GM18873 (cell line): ENCODE measurements at regions not wholly inside any gene's neighbourhood (a gene's known extent, or its start where the extent isn't known, plus 50 kb on each side); places are given as distances from the start of the nearest gene placed in this dataset.

Experiments used
- ATAC-seq: cut with Tn5 transposase; IDR thresholded peaks from one replicate; pipeline ENCODE4 v1.9.1; 2021; ENCODE audit warnings: mild to moderate bottlenecking, moderate library complexity, moderate number of reproducible peaks; ENCODE audit not compliant: unreplicated experiment, low FRiP score

DNA sequence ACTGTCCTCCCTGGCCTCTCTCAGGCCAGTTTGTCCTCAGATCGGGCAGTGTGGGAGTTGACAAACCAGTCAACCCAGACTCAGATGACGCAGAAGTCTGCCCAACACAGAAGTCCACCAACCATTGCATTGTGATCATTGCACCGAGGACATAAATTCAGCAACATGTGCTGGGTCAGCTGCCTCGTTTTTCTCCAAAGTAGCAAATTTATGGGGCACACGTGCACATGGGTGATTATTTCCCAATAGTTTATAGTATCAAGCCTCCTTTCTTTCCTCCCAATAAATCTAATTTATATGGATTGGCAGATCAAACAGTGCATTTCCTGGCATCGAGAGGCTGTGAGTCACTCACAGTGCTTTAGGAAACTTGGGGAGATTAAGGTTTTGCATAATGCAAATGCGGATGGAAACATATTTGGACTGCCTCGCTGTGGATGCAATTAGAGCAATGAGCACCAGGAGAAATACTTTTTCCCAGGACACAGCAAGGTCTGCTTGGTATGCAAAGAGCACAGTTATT lies 413.7 kb upstream of the SULF2 start:
- no peak for ATAC-seq

DNA sequence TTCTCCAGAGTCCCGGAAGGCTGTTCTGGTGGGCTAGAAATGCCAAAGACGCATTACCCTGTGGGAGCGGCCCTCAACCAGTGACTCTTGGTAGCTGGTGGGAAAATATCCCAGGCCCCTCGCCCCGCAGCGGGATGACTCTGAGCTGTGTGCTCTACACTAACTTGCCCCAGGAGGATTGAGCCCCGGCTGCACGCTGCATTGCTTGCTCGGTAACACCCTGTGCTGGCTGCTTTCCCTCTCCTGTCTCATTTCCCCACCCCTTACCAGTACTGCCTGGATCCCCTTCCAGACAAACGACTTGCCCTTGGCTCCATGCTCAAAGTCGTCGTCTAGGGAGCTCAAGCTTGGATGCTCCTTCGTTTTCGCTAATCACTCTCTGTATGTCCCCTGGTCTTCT lies 411.8 kb upstream of the SULF2 start:
- ATAC-seq, result no peak

DNA sequence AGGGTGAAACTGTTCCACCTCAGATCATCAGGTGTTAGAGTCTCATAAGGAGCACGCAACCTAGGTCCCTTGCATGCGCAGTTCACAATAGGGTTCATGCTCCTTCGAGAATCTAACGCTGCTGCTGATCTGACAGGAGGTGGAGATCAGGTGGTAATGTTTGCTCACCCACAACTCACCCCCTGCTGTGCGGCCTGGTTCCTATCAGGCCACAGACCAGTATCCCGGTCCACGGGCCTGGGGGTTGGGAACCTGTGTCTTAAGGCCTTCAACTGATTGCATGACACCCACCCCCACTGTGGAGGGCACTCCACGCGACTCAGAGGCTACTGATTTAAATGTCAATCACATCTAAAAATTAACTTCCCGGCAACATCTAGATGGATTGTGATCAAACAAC lies 411.2 kb upstream of the SULF2 start:
- no peak for ATAC-seq

DNA sequence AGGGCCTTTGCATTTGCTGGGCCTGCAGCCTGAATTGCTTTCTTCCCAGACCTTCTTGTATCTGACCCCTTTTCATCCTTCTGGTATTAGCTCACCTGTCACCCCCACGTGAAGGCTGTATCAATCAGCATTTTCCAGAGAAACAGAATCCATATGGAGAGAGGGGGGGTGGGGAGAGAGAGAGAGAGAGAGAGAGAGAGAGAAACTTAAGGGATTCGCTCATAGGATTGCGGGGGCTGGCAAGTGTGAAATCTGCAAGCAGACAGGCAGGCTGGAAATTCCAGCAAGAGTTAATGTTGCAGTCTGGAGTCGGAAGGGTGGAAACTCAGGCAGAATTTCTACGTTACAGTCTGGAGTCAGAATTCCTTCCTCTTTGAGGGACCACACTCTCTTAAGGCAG lies 410.7 kb upstream of the SULF2 start:
- ATAC-seq, result no peak

DNA sequence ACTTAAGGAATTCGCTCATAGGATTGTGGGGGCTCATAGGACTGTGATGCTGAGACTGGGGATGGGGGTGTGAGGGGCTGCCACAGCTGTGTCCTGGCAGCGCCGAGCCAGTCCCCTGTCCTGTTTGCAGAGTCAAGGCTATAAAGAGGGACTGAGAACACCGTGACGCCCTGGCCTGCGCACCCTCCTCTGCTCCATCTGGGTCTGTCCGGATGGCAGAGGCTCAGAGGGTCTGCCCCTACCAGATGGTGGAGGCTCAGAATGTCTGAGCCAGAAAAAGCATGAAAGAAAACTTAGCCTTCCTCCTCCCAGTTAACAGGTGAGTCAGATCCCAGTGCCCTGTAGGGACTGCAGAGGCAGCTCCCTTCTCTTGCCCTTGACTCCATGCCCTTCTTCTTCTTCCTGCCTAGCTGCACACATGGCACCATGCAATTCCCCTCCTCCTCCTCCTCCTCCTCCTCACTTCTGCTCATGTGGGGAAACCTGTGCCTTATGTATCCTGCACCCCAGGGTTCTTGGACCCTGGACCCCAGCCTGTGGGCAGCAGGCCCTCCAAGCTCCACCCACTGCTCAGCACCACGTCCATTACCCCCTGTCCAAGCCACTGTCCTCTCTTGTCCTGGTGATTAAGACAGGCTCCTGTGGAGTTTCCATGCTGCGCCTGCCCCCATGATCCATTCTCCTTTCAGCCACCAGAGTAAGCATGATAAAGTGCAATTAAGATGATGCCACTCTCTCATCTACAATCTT lies 410.0 kb upstream of the SULF2 start:
- ATAC-seq, result no peak

DNA sequence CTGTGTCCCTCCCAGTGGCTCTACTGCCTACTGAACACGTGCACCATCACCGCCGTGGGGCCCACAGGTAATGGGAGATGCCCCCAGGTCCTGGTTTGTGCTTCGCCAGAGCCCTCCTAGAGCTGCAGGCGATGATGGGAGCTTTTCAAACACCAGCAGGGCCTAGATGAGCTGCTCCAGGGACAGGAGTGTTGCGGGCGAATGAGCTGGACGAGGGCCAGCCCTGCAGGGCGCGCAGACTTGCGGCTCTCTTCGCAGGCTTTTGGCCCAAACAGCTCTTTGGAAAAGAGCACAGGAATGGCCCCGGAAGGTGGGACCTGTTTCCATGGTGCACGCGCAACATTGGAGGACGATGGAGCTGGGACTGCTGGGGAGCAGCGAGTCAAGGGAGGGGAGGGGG lies 409.3 kb upstream of the SULF2 start:
- no peak for ATAC-seq

DNA sequence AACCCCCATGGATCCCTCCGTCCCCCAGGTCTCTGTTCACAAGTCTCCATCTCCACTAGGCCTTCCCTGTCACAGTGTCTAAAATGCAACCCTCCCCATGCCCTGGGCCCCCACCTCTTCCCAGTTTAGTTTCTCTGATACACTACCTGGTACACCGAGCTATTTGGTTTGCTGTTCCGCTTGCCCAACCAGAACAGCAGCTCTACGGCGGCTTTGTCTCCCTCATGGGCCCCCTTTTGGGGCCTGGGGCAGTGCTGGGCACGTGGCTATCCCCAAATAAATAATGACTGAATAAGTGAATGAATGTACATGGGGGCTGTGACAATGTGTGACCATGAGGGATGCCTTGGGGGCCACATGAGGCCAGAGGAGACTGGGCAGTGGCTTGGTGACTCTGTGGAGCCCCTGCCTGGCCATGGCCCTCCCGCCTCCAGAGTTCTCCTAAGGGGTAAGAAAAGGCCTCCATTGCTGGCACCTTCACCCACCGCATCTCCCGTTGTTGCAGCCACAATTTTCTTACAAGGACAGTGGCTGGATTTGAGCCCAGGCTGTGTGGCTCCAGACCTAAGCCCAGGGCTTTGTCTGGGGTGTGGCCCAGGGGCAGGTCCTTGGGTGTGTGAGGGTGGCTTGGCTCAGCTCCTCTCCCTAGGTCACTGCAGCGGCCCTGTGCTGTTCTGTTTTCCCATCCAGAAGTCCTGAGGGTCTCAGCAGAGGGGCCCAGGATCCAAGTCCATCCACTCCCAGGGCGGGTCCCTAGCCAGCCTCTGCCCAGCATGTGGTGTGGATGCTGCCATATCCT lies 408.5 kb upstream of the SULF2 start:
- ATAC-seq, result no peak

DNA sequence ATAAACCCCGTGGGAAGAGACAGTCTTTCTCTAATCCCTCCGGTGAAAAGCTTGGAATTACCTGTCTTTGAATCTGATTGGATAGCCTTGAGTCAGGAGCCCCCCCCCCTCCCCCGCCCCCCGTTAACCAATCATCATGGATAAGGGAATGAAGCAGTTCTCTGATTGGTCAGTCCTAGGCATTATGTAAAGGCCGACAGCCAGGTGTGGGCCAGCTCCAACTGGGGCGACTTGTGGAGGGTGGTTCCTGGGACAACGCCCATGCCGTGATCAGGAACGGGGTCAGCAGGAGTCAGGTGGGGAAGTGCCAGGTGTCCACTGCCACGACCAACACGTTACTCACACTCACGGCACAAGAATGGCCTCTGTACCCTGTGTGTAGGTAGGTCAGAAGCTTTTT lies 406.8 kb upstream of the SULF2 start:
- no peak for ATAC-seq

DNA sequence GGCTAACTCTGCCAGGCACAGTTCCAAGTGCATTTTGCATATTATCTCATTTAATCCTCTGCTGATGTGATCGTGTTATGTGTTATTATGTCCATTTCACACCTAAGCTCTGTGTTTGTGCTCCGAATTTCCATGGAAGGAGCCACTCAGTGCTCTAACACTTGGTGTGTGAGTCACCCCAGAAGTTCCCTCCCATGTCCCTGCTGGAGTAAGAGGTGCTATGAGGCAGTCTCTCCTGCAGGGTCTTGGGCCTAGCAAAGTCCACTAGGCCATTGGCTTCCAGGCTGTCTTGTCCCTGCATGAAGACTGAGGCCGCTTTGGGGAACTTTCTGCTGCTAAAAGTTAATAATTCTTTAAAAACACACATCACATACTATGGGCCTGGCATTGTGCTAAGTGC lies 405.9 kb upstream of the SULF2 start:
- ATAC-seq, result no peak

DNA sequence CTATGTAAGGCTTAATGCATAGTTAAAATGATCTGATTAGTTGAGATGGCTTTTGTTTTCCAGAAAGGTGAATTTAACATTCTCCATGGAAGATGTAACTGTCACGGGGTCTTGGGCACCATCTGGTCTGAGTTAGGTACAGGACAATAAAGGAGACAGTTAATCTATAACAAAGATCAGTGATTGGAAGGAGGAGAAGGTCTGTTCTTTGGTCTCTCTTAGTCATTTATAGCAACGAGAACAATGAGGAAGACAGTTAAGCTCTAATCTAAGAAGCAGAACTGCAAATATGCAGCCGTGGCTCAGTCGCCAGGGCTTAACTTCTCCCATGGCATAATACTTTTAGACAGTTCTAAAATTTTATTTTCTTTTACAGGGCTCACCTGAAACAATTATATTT lies 405.5 kb upstream of the SULF2 start:
- no peak for ATAC-seq

DNA sequence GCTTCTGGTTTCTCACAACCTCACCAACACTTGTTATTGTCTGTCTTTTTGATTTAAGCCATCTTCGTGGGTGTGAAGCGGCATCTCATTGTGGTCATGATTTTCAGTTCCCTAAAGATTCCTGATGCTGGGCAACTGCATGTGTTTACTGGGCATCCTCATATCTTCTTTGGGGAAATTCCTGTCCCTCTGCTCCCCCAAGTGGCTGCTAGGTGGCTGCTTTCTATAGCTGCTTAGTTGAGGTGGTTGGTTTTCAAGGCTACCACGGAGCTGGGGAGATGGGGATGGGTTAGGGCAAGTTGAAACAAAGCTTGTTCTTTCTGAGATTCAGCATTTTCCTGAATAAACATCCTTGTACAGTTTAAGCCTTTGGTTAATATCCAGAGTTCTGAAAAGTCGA lies 403.9 kb upstream of the SULF2 start:
- ATAC-seq, result no peak

DNA sequence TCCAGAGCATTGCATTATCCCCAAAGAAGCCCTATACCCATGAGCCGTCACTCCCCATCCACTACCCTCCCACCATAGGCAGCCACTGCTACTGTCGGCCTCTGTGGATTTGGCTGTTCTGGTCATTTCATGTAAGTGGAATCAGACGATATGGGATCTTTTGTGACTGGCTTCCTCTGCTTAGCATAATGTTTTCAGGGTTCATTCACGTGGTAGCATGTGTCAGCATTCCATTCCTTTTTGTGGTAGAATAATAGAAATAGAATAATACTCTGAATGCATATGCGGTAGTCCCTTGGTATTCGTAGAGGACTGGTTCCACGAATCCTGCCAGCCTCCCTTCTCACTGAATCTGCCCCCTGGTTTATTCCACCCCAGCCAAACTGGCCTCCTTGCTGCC lies 402.6 kb upstream of the SULF2 start:
- no peak for ATAC-seq

DNA sequence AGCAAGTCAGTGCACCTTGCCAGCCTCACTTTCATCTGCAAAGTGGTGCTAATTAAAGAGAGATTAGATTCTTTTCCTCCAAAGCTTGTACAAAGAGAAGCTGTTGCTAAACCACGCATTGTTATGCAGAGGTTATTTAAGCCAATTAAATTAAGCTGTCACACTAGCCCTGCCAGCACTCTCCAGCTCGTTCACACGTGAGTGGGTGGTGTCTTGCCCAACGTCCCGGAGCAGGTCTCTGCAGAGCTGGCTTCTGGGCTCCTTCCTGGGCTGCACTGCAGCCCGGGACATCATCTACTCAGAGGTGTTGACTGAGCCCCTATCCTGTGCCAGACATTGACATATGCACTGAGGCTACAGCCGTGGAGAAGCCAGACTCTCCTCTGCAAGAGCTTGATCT lies 401.6 kb upstream of the SULF2 start:
- no peak for ATAC-seq

DNA sequence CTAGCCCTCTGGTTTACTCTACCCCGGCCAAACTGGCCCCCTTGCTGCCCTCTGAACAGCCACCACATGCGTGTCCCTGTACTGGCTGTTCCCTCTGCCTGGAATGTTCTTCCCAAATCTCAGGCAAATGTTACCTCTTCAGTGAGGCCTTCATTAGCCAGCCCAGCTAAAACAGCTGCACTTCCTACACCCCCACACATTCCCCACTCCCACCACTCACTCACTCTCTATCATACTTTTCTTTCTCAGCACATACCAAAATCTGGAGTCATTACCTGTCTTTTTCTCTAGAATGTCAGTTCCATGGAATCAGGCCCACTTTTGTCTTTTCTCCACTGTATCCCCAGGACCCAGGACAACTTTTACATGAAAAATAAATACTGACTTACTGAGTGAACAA lies 401.2 kb upstream of the SULF2 start:
- ATAC-seq, result no peak

DNA sequence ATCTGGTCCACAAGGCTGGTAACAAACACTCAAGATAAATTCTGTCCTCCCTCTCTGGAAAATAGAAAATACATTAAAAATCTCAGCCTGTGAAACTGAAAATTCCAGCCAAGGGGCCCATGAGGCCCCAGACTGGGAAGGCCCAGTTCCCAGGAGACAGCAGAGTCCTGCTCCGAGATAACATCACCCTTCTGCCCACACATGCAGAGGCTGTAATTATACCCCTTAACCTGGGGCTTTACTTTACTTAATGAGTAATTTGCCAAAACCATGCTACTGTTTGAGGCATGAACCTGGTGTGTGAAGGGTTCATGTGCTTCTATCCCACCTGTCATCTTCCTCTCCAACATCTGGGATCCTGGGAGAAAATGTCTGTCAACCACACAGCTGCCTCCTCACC lies 398.9 kb upstream of the SULF2 start:
- ATAC-seq, result no peak

DNA sequence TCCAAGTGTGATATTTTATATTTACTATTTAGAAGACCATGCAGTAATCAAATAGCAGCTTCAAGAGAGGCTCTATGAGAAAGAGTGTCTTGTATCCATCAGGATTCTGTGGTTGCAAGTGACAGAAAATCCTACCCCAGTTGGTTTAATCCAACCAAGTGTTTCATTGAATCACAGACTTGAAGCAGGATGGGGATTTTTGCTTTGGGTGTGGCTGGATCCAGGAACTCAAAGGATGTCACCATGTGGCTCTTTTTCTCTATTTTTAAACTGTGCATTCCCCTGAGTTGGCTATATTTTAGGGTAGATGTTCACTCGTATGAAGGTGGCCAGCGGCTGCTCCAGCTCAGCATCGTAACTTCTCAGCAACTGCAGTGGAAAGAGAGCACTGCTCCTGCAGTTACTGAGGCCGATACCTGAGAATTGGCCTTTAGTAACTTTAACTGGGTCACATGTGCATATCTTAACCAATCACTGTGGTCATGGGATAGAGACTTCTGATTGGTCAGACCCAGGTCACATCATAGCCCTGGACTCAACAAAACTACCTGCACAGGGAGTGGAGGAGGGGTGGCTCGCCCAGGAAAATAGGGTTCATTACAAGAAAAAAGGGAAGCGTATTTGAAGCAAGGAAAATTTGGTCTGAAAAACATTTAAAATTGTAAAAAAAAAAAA lies 396.1 kb upstream of the SULF2 start:
- ATAC-seq, result no peak

DNA sequence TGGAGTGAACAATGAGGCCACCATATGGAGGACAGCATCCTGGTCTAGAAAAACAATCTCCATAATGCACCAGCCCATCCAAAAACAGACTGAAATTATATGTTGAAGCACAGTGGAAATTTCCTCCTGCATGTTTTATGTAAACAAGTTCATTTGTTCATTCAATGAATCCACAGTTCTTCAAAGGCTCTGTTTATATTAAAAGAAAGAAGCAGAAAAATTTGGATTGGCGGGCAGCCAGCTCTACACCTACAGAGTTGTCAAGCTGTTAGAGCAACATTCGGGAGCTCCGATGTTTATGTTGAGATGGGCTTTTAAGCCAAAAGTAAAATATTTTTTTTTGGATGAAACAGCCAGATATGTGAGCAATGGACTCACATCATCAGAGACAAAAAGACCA lies 395.3 kb upstream of the SULF2 start:
- no peak for ATAC-seq

DNA sequence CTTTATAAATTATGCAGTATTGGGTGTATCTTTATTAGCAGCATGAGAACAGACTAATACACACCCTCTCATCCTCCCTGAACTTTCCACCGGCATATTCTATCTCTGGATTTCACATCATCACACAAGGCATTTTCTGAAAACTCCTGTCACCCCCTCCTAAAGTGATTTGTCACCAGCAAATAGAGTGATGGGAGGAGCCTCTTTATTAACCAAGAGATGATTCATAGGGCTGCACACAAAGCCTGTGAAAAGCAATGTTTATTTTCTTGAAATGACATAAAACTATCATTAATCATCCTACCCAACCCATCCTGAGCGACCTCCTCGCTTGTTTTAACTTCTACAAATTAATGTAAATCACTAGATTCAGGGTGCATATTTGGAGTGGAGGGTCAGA lies 394.7 kb upstream of the SULF2 start:
- ATAC-seq, result no peak

DNA sequence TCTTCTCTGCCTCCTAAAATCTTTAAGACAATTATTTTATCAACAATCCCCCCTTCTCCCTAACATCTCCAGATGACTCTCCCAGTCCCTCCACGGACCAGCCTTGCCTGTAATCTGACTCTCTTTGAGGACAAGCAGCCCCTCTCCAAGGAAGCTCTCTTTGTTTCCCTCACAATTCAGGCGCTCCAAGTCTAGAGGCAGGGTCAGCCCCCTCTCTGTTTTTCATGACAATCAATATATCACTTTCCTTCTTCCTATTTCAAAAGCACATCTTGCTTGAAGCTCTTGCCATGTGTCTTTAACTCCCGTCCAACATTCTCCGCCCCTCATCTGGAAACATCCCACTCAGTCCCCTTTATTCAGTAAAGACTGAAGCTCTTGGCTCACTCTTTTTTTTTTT lies 393.4 kb upstream of the SULF2 start:
- no peak for ATAC-seq

DNA sequence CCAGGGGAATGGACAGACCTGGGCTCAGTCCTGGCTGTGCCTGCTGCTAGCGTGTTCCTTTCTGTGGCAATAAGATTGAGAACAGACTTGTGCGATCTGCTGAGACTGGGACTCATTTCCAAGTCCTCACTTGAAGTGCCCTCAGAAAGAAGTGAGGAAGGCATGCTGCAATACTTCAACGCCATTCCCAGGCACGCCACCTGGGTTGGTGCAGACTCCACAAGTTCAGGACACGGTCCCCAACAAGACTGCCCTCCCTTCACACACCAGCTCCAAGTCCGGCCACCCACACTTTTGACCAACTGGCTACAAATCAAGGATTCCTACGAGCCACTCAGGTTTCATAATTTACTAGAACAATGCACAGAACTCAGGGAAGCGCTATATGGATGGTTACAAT lies 391.8 kb upstream of the SULF2 start:
- no peak for ATAC-seq

DNA sequence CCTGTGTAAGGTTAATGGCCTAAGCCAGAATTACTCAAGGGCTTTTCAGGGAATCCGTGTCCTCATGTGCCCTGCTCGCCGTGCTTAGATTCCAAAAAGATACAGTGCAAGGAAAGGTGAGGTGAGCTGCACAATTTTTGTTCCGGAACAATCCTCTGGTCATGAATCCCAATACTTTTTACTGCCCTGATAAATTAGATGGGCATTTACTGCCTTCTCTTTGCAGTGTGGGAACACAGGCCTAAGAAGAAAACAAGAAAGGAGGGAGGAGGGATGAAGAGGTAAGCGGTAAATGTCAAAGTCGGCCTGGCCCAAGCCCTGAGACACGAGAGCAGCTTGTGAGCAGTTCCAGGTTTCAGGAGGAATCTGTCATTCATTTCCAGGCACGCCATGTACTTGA lies 390.9 kb upstream of the SULF2 start:
- ATAC-seq, result no peak
